ENCODE measurements at regions not wholly inside any gene's neighbourhood (a gene's known extent, or its start where the extent isn't known, plus 50 kb on each side); places are given as distances from the start of the nearest gene placed in this dataset.

GRCh38 chr6:144879436-144879835, 594.3 kb downstream of the UTRN start:
- TF ChIP-seq CTCF (IDR thresholded peaks at IDR 0.05) (no peak), EZH2 (IDR thresholded peaks at IDR 0.05; ENCODE audit: borderline replicate concordance, insufficient read depth, low read depth, low read length, poor library complexity, severe bottlenecking) (no peak)
- Mint-ChIP-seq H3K27ac (no peak overlapping the region), H3K27me3 (peaks cover 37% of the 10 kb centered on the region), H3K4me3 (no peak overlapping the region), H3K4me1 (no peaks in the 10 kb centered on the region), H3K9me3 (ENCODE audit: insufficient read depth) (no peaks in the 10 kb centered on the region)
- H3K9me3 ChIP-seq (ENCODE audit: control extremely low read depth in 1 of 3, control insufficient read depth in 2 of 3, insufficient read depth in 1 of 3, low read length in 2 of 3): peaks cover 0 to 3% (median 0%) of the 10 kb centered on the region in 3 donors
- H3K4me3 ChIP-seq (ENCODE audit: control extremely low read depth in 1 of 5, extremely low read depth in 1 of 5, insufficient read depth in 1 of 5, low read depth in 2 of 5, low read length in 4 of 5): no peak overlapping the region
- H3K27me3 ChIP-seq (replicated peaks in 1 of 4; ENCODE audit: control extremely low read depth in 1 of 4, control insufficient read depth in 3 of 4, insufficient read depth in 4 of 4, low read length in 3 of 4): peaks cover 0 to 3% (median 0%) of the 10 kb centered on the region in 4 experiments
- H3K79me2 ChIP-seq (ENCODE audit: control insufficient read depth, insufficient read depth, low read length): no peaks in the 10 kb centered on the region
- H3K9ac ChIP-seq (ENCODE audit: low read length): no peak overlapping the region
- no peak overlapping the region for H3K4me2 ChIP-seq (replicated peaks; ENCODE audit: low read depth, low read length, poor library complexity, severe bottlenecking)
- no peaks in the 10 kb centered on the region for H4K20me1 ChIP-seq (ENCODE audit: control insufficient read depth, insufficient read depth, low read length, poor library complexity, severe bottlenecking)
- no peak overlapping the region for H3K27ac ChIP-seq (ENCODE audit: low read length in 2 of 2)
- WGBS (ENCODE audit: insufficient coverage): no CpG with 5 or more reads among the region's 3 CpGs
- H2AFZ ChIP-seq (ENCODE audit: insufficient read depth, low read depth, low read length, poor library complexity, severe bottlenecking): no peak overlapping the region
- CTCF ChIA-PET: no interaction called here
- no peak for DNase-seq
- POLR2A ChIA-PET: no interaction called here
- no peak for ATAC-seq (ENCODE audit: low read depth)
- no peaks in the 10 kb centered on the region for H3K36me3 ChIP-seq (replicated peaks in 1 of 2; ENCODE audit: control extremely low read depth in 1 of 2, control insufficient read depth in 1 of 2, extremely low read depth in 1 of 2, insufficient read depth in 2 of 2, low read length in 1 of 2)
- H3K4me1 ChIP-seq (ENCODE audit: control insufficient read depth in 2 of 2, insufficient read depth in 2 of 2, low read length in 2 of 2): no peaks in the 10 kb centered on the region
- intact Hi-C loops (cut with micrococcal nuclease): no loop called here

- POLR2A ChIA-PET: no interaction called here
- no peak for ATAC-seq (ENCODE audit: low read depth)
- intact Hi-C loops (cut with micrococcal nuclease): no loop called here
Observed at GRCh38 chr6:144882425-144882824, 597.3 kb downstream of the UTRN start.

More at GRCh38 chr6:144882425-144882824, 597.3 kb downstream of the UTRN start:
- H3K4me1 Mint-ChIP-seq: no peaks in the 10 kb centered on the region
- no CpG with 5 or more reads among the region's 4 CpGs for WGBS (ENCODE audit: insufficient coverage)
- H3K27ac ChIP-seq (ENCODE audit: low read length in 2 of 2): no peak overlapping the region
- peaks cover 33% of the 10 kb centered on the region for H3K27me3 Mint-ChIP-seq
- no peak overlapping the region for H3K27ac Mint-ChIP-seq
- no peak overlapping the region for H3K4me3 Mint-ChIP-seq
- H3K36me3 ChIP-seq (replicated peaks in 1 of 2; ENCODE audit: control extremely low read depth in 1 of 2, control insufficient read depth in 1 of 2, extremely low read depth in 1 of 2, insufficient read depth in 2 of 2, low read length in 1 of 2): no peaks in the 10 kb centered on the region
- H3K9me3 Mint-ChIP-seq (ENCODE audit: insufficient read depth): no peaks in the 10 kb centered on the region
- H3K4me3 ChIP-seq (ENCODE audit: control extremely low read depth in 1 of 5, extremely low read depth in 1 of 5, insufficient read depth in 1 of 5, low read depth in 2 of 5, low read length in 4 of 5): no peak overlapping the region
- no peak overlapping the region for H3K4me2 ChIP-seq (replicated peaks; ENCODE audit: low read depth, low read length, poor library complexity, severe bottlenecking)
- H4K20me1 ChIP-seq (ENCODE audit: control insufficient read depth, insufficient read depth, low read length, poor library complexity, severe bottlenecking): no peaks in the 10 kb centered on the region
- H3K9ac ChIP-seq (ENCODE audit: low read length): no peak overlapping the region
- CTCF ChIA-PET: no interaction called here
- no peaks in the 10 kb centered on the region for H3K79me2 ChIP-seq (ENCODE audit: control insufficient read depth, insufficient read depth, low read length)
- no peak overlapping the region for H2AFZ ChIP-seq (ENCODE audit: insufficient read depth, low read depth, low read length, poor library complexity, severe bottlenecking)
- no peaks in the 10 kb centered on the region for H3K4me1 ChIP-seq (ENCODE audit: control insufficient read depth in 2 of 2, insufficient read depth in 2 of 2, low read length in 2 of 2)
- DNase-seq: no peak
- peaks cover 0 to 3% (median 0%) of the 10 kb centered on the region in 4 experiments for H3K27me3 ChIP-seq (replicated peaks in 1 of 4; ENCODE audit: control extremely low read depth in 1 of 4, control insufficient read depth in 3 of 4, insufficient read depth in 4 of 4, low read length in 3 of 4)
- TF ChIP-seq EZH2 (IDR thresholded peaks at IDR 0.05; ENCODE audit: borderline replicate concordance, insufficient read depth, low read depth, low read length, poor library complexity, severe bottlenecking): no peak
- TF ChIP-seq CTCF (IDR thresholded peaks at IDR 0.05): no peak
- H3K9me3 ChIP-seq (ENCODE audit: control extremely low read depth in 1 of 3, control insufficient read depth in 2 of 3, insufficient read depth in 1 of 3, low read length in 2 of 3): peaks cover 0 to 3% (median 0%) of the 10 kb centered on the region in 3 donors
